DOHH2 (cell line): ENCODE measurements at regions not wholly inside any gene's neighbourhood (a gene's known extent, or its start where the extent isn't known, plus 50 kb on each side); places are given as distances from the start of the nearest gene placed in this dataset.

Experiments
- CTCF ChIP-seq: fragments of 200-600 bp; sonication (generic); IDR thresholded peaks from one replicate; pipeline ENCODE4 v1.5.1; 2014; ENCODE audit warnings: antibody characterized with exemption, mild to moderate bottlenecking, low read depth, low read length; ENCODE audit not compliant: poor library complexity, severe bottlenecking
- EZH2phosphoT487 ChIP-seq: fragments of 200-600 bp; sonication (generic); IDR thresholded peaks from 2 replicates; pipeline ENCODE4 v1.6.1; 2017; ENCODE audit warnings: borderline replicate concordance, mild to moderate bottlenecking, antibody characterized with exemption, low read length, moderate library complexity, mixed read lengths

- TF ChIP-seq CTCF (no peak), EZH2phosphoT487 (no peak)
Observed at GRCh38 chr7:106425017-106425719, 140.4 kb upstream of the NAMPT start.
